T-helper 1 cell treated with Interleukin-12 subunit alpha and Interleukin-12 subunit beta and Interleukin-4 antibody, amounts not matched to agents 30 ng/mL and 1 ng/mL, for 36 hours (primary cell): ENCODE measurements at regions not wholly inside any gene's neighbourhood (a gene's known extent, or its start where the extent isn't known, plus 50 kb on each side); places are given as distances from the start of the nearest gene placed in this dataset.
"Not testable (repeated sequence)": the region's sequence is repeated elsewhere in the genome, so short reads cannot be mapped to it uniquely, and the experiment has no call there.

Experiments used
- intact Hi-C: fragments of 100-400 bp; cut with micrococcal nuclease; formaldehyde crosslinking; loops from one replicate; pipeline ENCODE4 v1.15.1; 2024

DNA sequence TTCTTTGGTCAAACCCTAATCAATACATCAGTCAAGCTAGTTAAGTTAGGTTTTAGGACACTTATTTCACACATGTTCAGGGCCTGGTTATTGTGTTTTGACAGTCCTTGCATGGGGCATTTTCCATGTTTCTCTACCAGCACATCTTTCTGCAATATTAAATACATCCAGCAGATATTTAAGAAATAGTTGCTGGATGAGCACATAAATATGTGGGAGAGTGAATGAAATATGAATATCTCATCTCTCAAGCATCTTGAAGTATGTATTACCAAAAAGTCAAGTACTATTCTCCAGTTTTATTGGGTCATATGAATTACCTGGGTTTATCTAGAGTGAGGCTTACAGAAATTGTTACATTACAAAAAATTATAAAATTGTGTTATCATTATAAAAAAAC is 621.9 kb upstream of the GJE1 start:
- intact Hi-C loops: no loop called here

DNA sequence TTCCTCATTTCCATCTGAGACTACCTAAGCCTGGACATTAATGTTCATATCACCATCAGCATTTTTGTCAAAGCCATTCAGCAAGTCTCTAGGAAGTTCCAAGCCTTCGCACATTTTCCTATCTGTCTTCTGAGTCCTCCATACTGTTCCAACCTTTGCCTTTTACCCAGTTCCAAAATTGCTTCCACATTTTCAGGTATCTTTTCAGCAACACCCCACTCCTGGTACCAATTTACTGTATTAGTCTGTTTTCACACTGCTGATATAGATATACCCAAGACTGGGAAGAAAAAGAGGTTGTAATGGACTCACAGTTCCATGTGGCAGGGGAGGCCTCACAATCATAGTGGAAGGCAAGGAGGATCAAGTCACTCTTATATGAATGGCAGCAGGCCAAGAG is 626.7 kb upstream of the GJE1 start:
- intact Hi-C loops: not testable (repeated sequence)

DNA sequence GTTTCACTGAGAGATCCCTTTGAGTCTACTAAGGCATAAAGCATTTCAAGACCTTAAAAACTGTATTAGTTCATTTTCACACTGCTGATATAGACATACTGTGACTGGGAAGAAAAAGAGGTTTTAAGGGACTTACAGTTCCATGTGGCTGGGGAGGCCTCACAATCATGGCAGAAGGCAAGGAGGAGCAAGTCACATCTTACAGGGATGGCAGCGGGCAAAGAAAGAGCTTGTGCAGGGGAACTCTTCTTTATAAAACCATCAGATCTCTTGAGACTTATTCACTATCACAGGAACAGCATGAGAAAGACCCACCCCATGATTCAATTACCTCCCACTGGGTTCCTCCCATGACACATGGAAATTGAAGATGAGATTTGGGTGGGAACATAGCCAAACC is 628.4 kb upstream of the GJE1 start:
- intact Hi-C loops: not testable (repeated sequence)

DNA sequence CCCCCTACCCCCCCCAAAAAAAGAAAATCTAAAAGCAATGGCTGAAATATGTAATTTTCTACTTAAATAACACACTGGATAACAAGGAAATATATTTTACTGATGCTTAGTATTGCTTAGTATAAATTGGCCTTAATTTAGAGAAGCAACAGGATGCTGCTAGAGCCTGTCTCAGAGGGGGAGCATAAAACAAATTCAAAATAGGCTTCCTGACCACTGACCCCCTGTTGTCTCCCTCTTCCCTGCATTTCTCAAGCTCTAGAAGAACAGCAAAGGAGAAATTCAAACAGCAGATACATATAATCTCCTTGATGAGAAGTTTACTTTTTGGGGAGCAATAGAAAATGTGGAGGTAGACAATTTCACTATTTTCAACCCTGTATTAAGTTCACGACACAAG is 631.1 kb upstream of the GJE1 start:
- intact Hi-C loops: no loop called here

- intact Hi-C loops: no loop called here
Observed at GRCh38 chr6:141498977-141499376, 633.7 kb upstream of the GJE1 start.

DNA sequence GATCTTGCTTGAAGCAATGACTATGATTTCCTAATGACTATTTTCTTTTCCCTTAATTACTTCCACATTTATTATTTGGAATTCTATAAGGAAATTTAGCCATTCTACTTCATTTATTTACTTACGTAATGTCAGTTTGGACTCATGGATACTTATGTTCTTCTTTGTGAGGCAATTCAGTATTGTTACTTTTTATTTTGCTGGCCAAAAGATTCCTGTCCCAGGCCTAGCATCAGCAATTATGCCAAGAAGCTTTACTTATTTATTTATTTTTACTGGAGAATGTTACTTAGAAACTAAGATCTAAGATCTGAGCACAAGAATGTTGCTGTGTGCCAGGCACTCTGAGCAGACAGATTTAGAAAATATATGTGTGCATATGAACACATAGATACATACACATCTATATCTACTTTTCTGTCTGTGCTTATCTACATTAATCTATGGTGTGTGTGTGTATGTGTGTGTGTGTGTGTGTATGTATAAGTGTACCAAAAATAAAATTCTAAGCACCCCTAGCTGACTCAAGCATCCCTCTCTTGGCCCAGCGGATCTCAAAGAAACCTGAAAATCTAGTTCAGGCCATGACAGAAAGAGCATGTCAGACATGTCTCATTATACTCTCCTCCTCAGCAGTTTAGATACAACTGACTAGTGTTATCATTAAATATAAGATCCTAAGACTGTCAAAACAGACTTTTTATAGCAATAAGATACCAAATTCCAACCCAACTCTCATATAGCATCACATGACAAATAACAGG is 640.0 kb upstream of the GJE1 start:
- intact Hi-C loops: no loop called here

- intact Hi-C loops: no loop called here
Observed at GRCh38 chr6:141491684-141492083, 641.0 kb upstream of the GJE1 start.

- intact Hi-C loops: no loop called here
Observed at GRCh38 chr6:141490982-141491381, 641.7 kb upstream of the GJE1 start.

GRCh38 chr6:141488488-141488887 is 644.2 kb upstream of the GJE1 start:
- intact Hi-C loops: loop anchor here (10.0 kb wide), 2 partner anchors 1356 to 1456 kb away; partner anchors contain the start of gene HIVEP2

GRCh38 chr6:141486942-141487341 is 645.8 kb upstream of the GJE1 start:
- intact Hi-C loops: loop anchor here (10.0 kb wide), 2 partner anchors 1358 to 1458 kb away; partner anchors contain the start of gene HIVEP2

- intact Hi-C loops: loop anchor here (1.0 to 10.0 kb wide), 4 partner anchors 663 to 1460 kb away; partner anchors contain the start of genes HIVEP2, NMBR and VTA1
Observed at GRCh38 chr6:141484711-141485110, 648.0 kb upstream of the GJE1 start.

- intact Hi-C loops: loop anchor here (1.0 to 10.0 kb wide), 14 partner anchors 21 to 1943 kb away; partner anchors contain the start of genes AIG1, HIVEP2, NMBR and VTA1
Observed at GRCh38 chr6:141483598-141484061, 649.1 kb upstream of the GJE1 start.

GRCh38 chr6:141482796-141483597 is 649.7 kb upstream of the GJE1 start:
- intact Hi-C loops: loop anchor here (1.0 to 10.0 kb wide), 13 partner anchors 20 to 1943 kb away; partner anchors contain the start of genes AIG1 and HIVEP2

- intact Hi-C loops: no loop called here
Observed at GRCh38 chr6:141475259-141475658, 657.5 kb upstream of the GJE1 start.

DNA sequence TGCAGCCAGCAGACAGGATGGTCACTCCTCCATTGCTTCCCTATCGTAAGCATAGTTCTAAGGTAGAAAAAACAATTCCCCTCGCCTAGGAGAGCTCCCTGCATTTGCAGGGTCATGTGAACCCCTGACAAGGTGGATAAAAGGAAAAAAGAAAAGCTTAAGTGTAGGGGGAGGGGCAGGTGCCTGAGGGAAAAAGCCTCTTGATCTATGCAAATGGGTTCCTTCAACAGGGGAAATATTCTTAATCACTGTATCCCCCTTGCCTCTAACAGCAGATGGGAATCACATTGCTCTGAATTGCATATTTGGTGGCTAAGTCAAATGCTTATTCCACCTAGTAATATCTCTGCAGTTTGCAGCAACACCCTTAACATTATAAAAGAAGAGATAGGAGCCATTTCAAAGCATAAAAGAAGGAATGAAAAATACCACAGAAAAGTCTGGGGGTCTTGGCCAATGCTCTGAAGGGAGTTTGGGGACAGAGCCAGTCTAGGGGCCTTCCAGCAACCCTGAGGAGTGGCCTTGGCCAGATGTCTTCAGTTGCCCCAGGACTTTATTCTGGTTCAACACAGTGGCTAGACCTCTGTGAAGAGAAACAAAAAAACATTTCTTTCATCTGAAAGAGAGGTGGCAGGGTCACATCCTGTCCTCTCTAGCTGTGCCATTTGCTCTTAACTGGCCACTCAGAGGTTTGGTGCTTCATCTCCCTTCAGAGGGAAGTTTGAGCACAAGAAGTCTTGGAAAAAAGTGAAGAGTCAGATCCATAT is 660.4 kb upstream of the GJE1 start:
- intact Hi-C loops: no loop called here

- intact Hi-C loops: no loop called here
Observed at GRCh38 chr6:141470810-141471209, 661.9 kb upstream of the GJE1 start.

DNA sequence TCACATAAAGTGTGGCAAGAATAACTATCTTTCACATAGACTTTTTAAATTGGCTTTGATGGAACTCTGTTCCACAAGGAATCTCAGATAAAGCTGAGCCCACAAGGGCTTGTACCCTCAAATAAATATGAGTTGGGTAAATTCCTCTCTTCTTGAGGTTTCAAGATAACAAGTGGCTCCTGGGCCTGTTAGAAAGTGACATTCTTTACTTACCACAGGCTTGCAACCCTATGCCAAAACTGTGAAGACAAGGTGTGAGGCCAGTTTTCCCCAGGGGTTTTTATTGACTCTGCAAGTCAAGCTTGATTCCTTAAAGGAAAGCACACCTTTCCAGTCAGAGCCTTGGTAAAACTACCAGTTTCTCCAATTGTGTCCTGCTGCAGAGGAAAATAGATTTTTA is 664.8 kb upstream of the GJE1 start:
- intact Hi-C loops: no loop called here

- intact Hi-C loops: no loop called here
Observed at GRCh38 chr6:141467041-141467440, 665.7 kb upstream of the GJE1 start.

DNA sequence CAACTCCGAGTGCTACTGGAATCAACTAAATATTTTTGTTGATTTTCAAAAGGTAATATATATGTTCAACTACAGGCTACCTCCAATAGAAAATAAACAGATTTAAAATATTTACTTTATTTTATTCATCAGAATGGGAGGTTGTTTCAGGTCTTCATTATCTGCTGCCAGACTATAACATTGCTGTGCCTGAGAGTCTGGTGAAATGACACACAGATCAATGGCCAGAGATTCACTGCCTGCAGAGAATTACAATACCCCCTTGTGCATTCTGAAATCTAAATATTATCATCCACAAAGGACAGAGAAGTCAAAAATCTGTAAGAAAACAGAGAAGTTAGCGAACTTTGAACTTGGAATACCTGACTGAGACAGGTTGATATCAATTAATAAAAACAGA is 667.8 kb upstream of the GJE1 start:
- intact Hi-C loops: no loop called here

DNA sequence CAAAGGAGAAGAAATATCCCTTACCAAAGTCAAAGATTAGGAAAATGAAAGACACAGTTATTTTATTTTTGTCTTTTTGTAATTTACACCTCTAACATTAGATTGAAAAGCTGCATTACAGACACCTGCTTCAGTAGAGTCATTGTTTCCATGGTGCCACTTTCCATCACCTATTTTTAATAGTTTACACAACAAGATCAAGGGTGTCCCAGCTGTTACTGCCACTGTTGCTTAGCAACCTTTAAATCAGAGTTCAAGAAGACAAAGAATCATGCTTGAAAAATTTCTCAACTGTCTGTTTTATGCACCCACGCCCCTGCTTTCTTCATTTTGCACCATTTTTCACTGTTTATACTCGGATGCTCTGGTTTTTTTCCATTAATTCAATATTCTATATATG is 668.2 kb upstream of the GJE1 start:
- intact Hi-C loops: no loop called here

DNA sequence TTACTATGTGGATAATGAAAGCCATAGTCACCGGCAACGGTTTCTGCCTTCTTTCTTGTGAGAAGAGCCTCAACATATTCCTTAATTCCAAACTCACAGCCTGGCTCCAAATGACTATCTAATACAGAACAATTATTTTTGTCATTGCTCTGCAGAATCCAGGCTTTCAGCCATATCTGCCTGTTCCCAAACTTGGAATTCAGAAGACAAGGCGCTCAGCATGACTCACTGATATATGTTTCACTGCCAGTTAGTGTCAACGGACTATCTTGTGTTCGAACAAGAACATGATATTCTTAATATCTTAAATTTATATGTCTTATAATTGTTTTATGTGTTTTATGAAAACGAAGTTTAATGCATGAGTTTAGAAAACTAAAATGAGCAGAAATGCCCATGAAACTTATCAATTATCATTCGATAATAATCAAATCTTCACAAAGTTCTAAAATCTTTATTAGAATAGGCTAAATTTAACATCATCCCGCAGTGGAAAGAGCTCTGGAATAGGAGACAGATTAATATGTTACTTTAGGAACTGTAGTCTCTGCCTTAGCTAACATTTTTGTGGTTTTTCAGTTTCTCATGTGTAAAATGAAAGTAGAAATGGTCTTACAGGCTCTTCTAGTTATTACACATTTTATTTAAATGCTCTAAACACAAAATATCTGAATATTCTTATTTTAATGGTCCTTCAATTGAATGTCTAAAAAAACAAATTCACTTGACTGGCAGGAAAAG is 669.3 kb upstream of the GJE1 start:
- intact Hi-C loops: loop anchor here (2.0 kb wide), 1 partner anchor 19 kb away; no protein-coding TSS in a partner anchor
